Endothelial cell of hepatic sinusoid (primary cell): ENCODE measurements at regions not wholly inside any gene's neighbourhood (a gene's known extent, or its start where the extent isn't known, plus 50 kb on each side); places are given as distances from the start of the nearest gene placed in this dataset.
"Not testable (repeated sequence)": the region's sequence is repeated elsewhere in the genome, so short reads cannot be mapped to it uniquely, and the experiment has no call there.

Source experiments
- in situ Hi-C: cut with HindIII; loops from 2 replicates; pipeline ENCODE4 v1.10.0; 2017; ENCODE audit warnings: low sequenced_read_pairs

DNA sequence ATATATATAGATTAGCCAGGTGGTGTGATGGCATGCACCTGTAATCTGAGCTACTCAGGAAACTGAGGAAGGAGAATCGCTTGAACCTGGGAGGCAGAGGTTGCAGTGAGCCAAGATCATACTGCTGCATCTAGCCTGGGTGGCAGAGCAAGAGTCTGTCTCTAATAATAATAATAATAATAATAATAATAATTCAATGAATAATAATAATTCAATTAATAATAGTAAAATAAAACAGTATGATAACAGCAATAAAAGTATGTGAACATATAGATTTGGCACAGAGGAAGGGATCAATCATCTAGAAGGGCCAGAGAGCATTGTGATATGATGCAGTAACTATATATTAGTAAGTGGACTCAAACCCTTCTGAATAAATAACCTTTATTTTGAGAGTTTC lies 314.5 kb upstream of the COL8A1 start:
- in situ Hi-C loops: no loop called here

- in situ Hi-C loops: no loop called here
Observed at GRCh38 chr3:99322551-99322950, 315.8 kb upstream of the COL8A1 start.

GRCh38 chr3:99321261-99321660 lies 317.1 kb upstream of the COL8A1 start:
- in situ Hi-C loops: no loop called here

GRCh38 chr3:99319961-99320360 lies 318.4 kb upstream of the COL8A1 start:
- in situ Hi-C loops: no loop called here

GRCh38 chr3:99319450-99319849 lies 318.9 kb upstream of the COL8A1 start:
- in situ Hi-C loops: no loop called here

DNA sequence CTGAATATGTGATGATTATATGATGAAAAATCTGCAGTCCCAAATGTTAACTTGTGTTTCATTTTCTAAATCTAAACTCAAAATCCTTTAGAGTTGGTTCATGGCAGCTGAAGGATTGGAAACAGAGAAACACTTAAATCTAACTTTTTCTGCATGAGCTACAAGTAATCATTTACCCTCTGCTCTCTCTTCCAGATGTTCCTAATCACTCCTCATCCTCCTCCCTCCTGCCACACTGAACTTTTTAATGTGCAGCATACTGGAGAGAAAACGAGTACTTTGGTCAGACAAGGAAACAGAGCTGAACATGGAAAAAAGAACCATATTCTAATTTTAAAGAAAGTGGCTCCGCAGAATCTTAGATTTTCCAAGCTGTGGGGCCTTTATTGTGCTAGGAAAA lies 321.2 kb upstream of the COL8A1 start:
- in situ Hi-C loops: no loop called here

- in situ Hi-C loops: no loop called here
Observed at GRCh38 chr3:99315896-99316295, 322.5 kb upstream of the COL8A1 start.

DNA sequence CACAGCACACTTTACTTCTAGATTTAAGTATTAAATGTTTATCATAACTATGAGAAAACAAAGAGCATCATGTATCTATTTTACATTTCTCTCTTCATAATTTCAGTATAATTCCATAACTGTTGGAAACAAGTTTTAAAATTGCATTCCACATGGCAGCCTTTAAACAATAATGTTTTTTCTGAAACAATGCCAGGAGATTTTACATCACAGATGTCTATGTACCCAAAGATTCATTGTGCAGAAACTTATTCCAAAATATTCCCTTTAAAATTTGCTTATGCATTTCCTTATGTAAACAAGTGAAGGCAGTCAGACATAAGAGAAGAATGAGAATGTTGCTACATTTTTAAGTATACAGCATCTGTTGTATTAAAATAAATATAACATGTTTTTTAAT lies 324.9 kb upstream of the COL8A1 start:
- in situ Hi-C loops: no loop called here

GRCh38 chr3:99298661-99299060 lies 339.7 kb upstream of the COL8A1 start:
- in situ Hi-C loops: no loop called here

DNA sequence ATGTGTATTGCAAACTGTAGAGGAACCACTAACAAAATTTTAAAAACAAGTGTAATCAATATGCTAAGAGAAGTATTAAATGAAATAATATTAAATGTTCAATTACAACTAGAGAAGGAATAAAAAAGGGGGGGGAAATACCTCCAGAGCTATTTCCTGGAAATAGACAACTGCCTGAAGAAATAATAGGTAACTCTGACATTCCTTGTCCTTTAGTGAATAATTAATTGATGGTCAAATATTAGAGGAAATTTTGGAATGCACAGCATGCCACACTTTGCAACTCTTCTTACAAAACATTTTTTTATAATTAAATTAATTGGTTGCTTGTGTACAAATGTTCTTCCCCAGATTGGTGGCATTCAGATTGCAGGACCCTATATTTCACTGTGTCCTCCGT lies 342.6 kb upstream of the COL8A1 start:
- in situ Hi-C loops: no loop called here

GRCh38 chr3:99294092-99294491 lies 344.3 kb upstream of the COL8A1 start:
- in situ Hi-C loops: not testable (repeated sequence)

- in situ Hi-C loops: no loop called here
Observed at GRCh38 chr3:99287876-99288275, 350.5 kb upstream of the COL8A1 start.

DNA sequence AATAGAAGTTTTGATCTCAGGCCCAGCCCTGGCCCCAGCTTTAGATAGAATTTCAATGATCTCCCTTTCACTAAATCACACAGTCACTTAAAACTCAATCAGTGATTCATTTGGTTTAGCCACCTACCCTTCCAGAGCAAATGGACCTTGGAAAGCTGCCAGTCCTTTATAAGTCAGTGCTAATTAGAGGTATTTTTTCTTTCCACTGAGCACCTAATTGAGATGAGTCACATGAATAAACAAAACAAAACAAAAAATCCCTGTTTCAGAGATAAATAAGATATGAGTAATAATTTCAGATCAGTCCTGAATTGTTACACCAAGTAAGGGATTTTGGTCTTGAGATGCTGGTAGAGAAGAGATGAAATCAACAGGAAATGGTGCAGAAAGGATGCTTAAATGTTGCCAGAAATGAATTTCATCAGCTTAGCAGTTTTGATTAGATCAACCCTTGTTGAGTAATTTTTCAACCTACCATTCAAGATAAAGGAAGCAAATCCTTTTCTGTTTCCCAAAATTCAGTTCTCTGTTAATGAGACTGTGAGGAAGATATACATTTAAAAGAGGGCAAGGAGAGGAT lies 352.0 kb upstream of the COL8A1 start:
- in situ Hi-C loops: no loop called here

GRCh38 chr3:99269606-99270351 lies 368.3 kb upstream of the DCBLD2 start:
- in situ Hi-C loops: loop anchor here (5.0 kb wide), 1 partner anchor 62 kb away; no protein-coding TSS in a partner anchor

GRCh38 chr3:99256788-99257187 lies 355.3 kb upstream of the DCBLD2 start:
- in situ Hi-C loops: no loop called here

- in situ Hi-C loops: no loop called here
Observed at GRCh38 chr3:99253963-99254355, 352.5 kb upstream of the DCBLD2 start.

- in situ Hi-C loops: no loop called here
Observed at GRCh38 chr3:99250821-99251355, 349.4 kb upstream of the DCBLD2 start.

DNA sequence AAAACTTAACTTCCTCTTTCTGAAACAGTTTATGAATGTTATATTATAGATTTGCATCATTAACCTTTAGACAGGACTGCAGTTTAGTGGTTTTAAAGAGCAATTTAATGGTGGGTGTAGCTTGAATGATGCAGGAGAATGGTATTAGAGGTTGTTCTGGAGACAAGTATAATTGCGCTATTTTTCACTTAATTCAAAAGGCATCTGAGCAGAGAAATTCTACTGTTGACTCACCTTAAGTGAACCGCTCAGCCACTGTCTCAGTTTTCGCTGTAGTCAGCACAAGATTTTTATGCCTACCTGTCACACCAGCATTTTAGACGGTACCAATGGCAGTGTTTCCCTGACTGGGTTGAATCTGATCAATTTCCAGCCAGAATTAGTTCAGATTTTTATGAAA lies 348.8 kb upstream of the DCBLD2 start:
- in situ Hi-C loops: no loop called here

- in situ Hi-C loops: no loop called here
Observed at GRCh38 chr3:99249627-99250026, 348.1 kb upstream of the DCBLD2 start.

DNA sequence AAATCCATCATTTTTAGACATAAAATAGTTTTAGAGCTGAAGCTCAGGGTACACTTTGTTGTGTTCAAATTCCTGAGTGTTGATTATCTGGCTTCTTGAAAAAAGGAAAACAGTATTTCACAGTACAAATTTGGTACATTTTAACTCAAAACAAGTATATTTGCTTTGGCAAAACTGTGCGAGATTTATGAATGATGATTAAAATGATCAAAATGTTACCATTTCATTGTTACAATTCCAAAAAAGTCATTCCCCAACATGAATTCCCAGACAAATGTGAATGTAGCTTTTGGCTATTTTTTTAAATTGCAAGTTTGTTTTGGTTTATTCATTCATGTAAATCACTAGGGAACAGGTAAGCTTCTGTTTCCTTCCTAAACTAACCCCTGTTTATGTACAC lies 347.4 kb upstream of the DCBLD2 start:
- in situ Hi-C loops: no loop called here

- in situ Hi-C loops: no loop called here
Observed at GRCh38 chr3:99248130-99248529, 346.6 kb upstream of the DCBLD2 start.

DNA sequence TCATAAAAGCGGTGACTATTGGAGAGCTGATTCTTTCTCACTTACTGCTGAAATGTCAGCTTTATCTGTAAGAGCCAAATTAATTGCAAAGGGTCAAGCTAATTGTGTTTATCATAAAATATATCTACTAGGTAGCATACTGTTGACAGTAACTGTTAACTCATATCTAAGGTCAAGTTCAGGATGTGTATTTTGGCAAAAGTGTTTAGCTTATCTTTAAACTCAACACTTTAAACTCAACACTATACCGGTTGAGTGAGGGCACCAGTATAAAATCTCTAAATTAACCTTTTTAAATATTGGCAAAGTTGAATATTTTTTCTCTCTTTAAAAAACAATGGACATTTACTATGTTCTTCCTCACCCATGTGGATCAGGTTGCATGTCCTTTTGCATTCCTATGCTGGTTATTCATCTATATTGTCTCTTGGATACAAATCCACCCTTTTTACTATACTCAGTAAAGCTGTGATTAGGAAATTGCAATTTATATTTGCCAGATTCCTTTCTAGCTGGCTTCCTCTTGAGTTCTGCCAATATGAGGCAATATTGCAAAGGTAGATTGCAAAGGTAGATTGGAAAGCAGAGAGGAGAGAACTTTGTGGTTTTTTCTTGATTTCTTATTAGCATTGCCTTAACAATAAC lies 344.6 kb upstream of the DCBLD2 start:
- in situ Hi-C loops: no loop called here
